ENCODE measurements at regions not wholly inside any gene's neighbourhood (a gene's known extent, or its start where the extent isn't known, plus 50 kb on each side); places are given as distances from the start of the nearest gene placed in this dataset.

- H2AFZ ChIP-seq (ENCODE audit: low read length), result no peak overlapping the region
- no peak overlapping the region for H3K27ac ChIP-seq (ENCODE audit: low read depth, low read length, poor library complexity, severe bottlenecking)
- ChIA-PET POLR2A (interaction anchor here (1.8 kb wide), 2 partner anchors 10 to 18 kb away, joined by 3 to 4 read pairs; no protein-coding TSS in a partner anchor), CTCF (ENCODE audit: unreplicated experiment) (no interaction called here)
- H4K20me1 ChIP-seq (ENCODE audit: insufficient read depth, low read length), result no peaks in the 10 kb centered on the region
- H3K9me3 ChIP-seq (ENCODE audit: low read length), result no peaks in the 10 kb centered on the region
- H3K4me3 ChIP-seq (ENCODE audit: low read depth, low read length, poor library complexity, severe bottlenecking), result no peak overlapping the region
- intact Hi-C loops (cut with micrococcal nuclease; ENCODE audit: unreplicated experiment), result no loop called here
- no peaks in the 10 kb centered on the region for H3K4me1 ChIP-seq (ENCODE audit: insufficient read depth, low read length, poor library complexity, severe bottlenecking)
- no peaks in the 10 kb centered on the region for H3K9me2 ChIP-seq (ENCODE audit: insufficient read depth, low read length)
- no peak for TF ChIP-seq EZH2phosphoT487 (IDR thresholded peaks at IDR 0.05; ENCODE audit: borderline replicate concordance, low read depth, low read length)
- TF ChIP-seq, protein P1, sequence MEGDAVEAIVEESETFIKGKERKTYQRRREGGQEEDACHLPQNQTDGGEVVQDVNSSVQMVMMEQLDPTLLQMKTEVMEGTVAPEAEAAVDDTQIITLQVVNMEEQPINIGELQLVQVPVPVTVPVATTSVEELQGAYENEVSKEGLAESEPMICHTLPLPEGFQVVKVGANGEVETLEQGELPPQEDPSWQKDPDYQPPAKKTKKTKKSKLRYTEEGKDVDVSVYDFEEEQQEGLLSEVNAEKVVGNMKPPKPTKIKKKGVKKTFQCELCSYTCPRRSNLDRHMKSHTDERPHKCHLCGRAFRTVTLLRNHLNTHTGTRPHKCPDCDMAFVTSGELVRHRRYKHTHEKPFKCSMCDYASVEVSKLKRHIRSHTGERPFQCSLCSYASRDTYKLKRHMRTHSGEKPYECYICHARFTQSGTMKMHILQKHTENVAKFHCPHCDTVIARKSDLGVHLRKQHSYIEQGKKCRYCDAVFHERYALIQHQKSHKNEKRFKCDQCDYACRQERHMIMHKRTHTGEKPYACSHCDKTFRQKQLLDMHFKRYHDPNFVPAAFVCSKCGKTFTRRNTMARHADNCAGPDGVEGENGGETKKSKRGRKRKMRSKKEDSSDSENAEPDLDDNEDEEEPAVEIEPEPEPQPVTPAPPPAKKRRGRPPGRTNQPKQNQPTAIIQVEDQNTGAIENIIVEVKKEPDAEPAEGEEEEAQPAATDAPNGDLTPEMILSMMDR (conservative IDR thresholded peaks at IDR 0.05; ENCODE audit: low read length), result no peak
- H3K79me2 ChIP-seq (ENCODE audit: insufficient read depth, low read depth, low read length), result no peaks in the 10 kb centered on the region
- BruUV-seq (replicated peaks), result no TSS peak
- no peak for DNase-seq (ENCODE audit: low spot score)
- H3K4me2 ChIP-seq (ENCODE audit: low read length), result no peak overlapping the region
- H3K36me3 ChIP-seq (ENCODE audit: insufficient read depth, low read length), result no peaks in the 10 kb centered on the region
Measured at GRCh38 chr13:84076280-84076679, 194.0 kb upstream of the SLITRK1 start.

- CTCF ChIA-PET (ENCODE audit: unreplicated experiment), result no interaction called here
- no peak overlapping the region for H3K4me3 ChIP-seq (ENCODE audit: low read depth, low read length, poor library complexity, severe bottlenecking)
- BruUV-seq (replicated peaks), result no TSS peak
- no peaks in the 10 kb centered on the region for H4K20me1 ChIP-seq (ENCODE audit: insufficient read depth, low read length)
- no peak overlapping the region for H3K27ac ChIP-seq (ENCODE audit: low read depth, low read length, poor library complexity, severe bottlenecking)
- H3K79me2 ChIP-seq (ENCODE audit: insufficient read depth, low read depth, low read length), result no peaks in the 10 kb centered on the region
- H3K4me2 ChIP-seq (ENCODE audit: low read length), result no peak overlapping the region
- peaks cover 14% of the 10 kb centered on the region; the same call in 1 of the 2 replicates for H3K9me3 ChIP-seq (ENCODE audit: low read length)
- no peaks in the 10 kb centered on the region for H3K9me2 ChIP-seq (ENCODE audit: insufficient read depth, low read length)
- H3K36me3 ChIP-seq (ENCODE audit: insufficient read depth, low read length), result no peaks in the 10 kb centered on the region
- H3K4me1 ChIP-seq (ENCODE audit: insufficient read depth, low read length, poor library complexity, severe bottlenecking), result no peaks in the 10 kb centered on the region
- POLR2A ChIA-PET, result no interaction called here
- no peak overlapping the region for H2AFZ ChIP-seq (ENCODE audit: low read length)
- intact Hi-C loops (cut with micrococcal nuclease; ENCODE audit: unreplicated experiment), result no loop called here
- no peak for TF ChIP-seq EZH2phosphoT487 (IDR thresholded peaks at IDR 0.05; ENCODE audit: borderline replicate concordance, low read depth, low read length)
- TF ChIP-seq, protein P1 (conservative IDR thresholded peaks at IDR 0.05; ENCODE audit: low read length), result no peak
- no peak for DNase-seq (ENCODE audit: low spot score)
Measured at GRCh38 chr13:84050536-84050935, 168.3 kb upstream of the SLITRK1 start.

- no peaks in the 10 kb centered on the region for H3K4me1 ChIP-seq (ENCODE audit: insufficient read depth, low read length, poor library complexity, severe bottlenecking)
- ChIA-PET POLR2A (no interaction called here), CTCF (ENCODE audit: unreplicated experiment) (no interaction called here)
- H3K4me3 ChIP-seq (ENCODE audit: low read depth, low read length, poor library complexity, severe bottlenecking), result no peak overlapping the region
- intact Hi-C loops (cut with micrococcal nuclease; ENCODE audit: unreplicated experiment), result no loop called here
- H3K9me3 ChIP-seq (ENCODE audit: low read length), result peaks cover 14% of the 10 kb centered on the region; the same call in 1 of the 2 replicates
- H3K27ac ChIP-seq (ENCODE audit: low read depth, low read length, poor library complexity, severe bottlenecking), result no peak overlapping the region
- no peak overlapping the region for H3K4me2 ChIP-seq (ENCODE audit: low read length)
- H4K20me1 ChIP-seq (ENCODE audit: insufficient read depth, low read length), result no peaks in the 10 kb centered on the region
- no peaks in the 10 kb centered on the region for H3K36me3 ChIP-seq (ENCODE audit: insufficient read depth, low read length)
- no peak overlapping the region for H2AFZ ChIP-seq (ENCODE audit: low read length)
- no peaks in the 10 kb centered on the region for H3K9me2 ChIP-seq (ENCODE audit: insufficient read depth, low read length)
- DNase-seq (ENCODE audit: low spot score), result no peak
- TF ChIP-seq, protein P1 (conservative IDR thresholded peaks at IDR 0.05; ENCODE audit: low read length), result no peak
- TF ChIP-seq EZH2phosphoT487 (IDR thresholded peaks at IDR 0.05; ENCODE audit: borderline replicate concordance, low read depth, low read length), result no peak
- no peaks in the 10 kb centered on the region for H3K79me2 ChIP-seq (ENCODE audit: insufficient read depth, low read depth, low read length)
- no TSS peak for BruUV-seq (replicated peaks)
Measured at GRCh38 chr13:84049443-84050219, 167.4 kb upstream of the SLITRK1 start.
